ENCODE measurements at regions not wholly inside any gene's neighbourhood (a gene's known extent, or its start where the extent isn't known, plus 50 kb on each side); places are given as distances from the start of the nearest gene placed in this dataset.

GRCh38 chr17:15884731-15885130 is 60.2 kb upstream of the ADORA2B start:
- Histone ChIP-seq H3K4me3 (ENCODE audit: insufficient read depth, low read length, poor library complexity, severe bottlenecking) (no peak overlapping the region), H3K27me3 (ENCODE audit: low read length) (no peaks in the 10 kb centered on the region), H3K27ac (ENCODE audit: low read depth, low read length) (no peak overlapping the region), H3K36me3 (ENCODE audit: low read length) (no peaks in the 10 kb centered on the region), H3K9me3 (ENCODE audit: insufficient read depth, low read length) (no peaks in the 10 kb centered on the region), H3K79me2 (ENCODE audit: insufficient read depth, low read length) (no peaks in the 10 kb centered on the region), H3K4me2 (ENCODE audit: low read depth, low read length, poor library complexity, severe bottlenecking) (no peak overlapping the region), H4K20me1 (ENCODE audit: low read depth, low read length) (no peaks in the 10 kb centered on the region), H3F3A (ENCODE audit: insufficient read depth) (no peaks in the 10 kb centered on the region), H2AFZ (ENCODE audit: low read depth, low read length, severe bottlenecking) (no peak overlapping the region), H3K9me2 (replicated peaks; ENCODE audit: insufficient read depth, low read length) (no peaks in the 10 kb centered on the region), H3K9ac (ENCODE audit: low read length) (no peak overlapping the region)
- no peak for TF ChIP-seq EZH2phosphoT487 (conservative IDR thresholded peaks at IDR 0.05; ENCODE audit: low read length)
- TF ChIP-seq CTCF (IDR thresholded peaks at IDR 0.05; ENCODE audit: insufficient read depth, low read length, poor library complexity, severe bottlenecking) = no peak

- Histone ChIP-seq H3K36me3 (ENCODE audit: low read length) (no peaks in the 10 kb centered on the region), H3F3A (ENCODE audit: insufficient read depth) (no peaks in the 10 kb centered on the region), H3K9me2 (replicated peaks; ENCODE audit: insufficient read depth, low read length) (no peaks in the 10 kb centered on the region), H3K79me2 (ENCODE audit: insufficient read depth, low read length) (no peaks in the 10 kb centered on the region), H3K9ac (ENCODE audit: low read length) (no peak overlapping the region), H3K9me3 (ENCODE audit: insufficient read depth, low read length) (no peaks in the 10 kb centered on the region), H3K27ac (ENCODE audit: low read depth, low read length) (no peak overlapping the region), H2AFZ (ENCODE audit: low read depth, low read length, severe bottlenecking) (no peak overlapping the region), H4K20me1 (ENCODE audit: low read depth, low read length) (no peaks in the 10 kb centered on the region), H3K4me3 (ENCODE audit: insufficient read depth, low read length, poor library complexity, severe bottlenecking) (no peak overlapping the region), H3K4me2 (ENCODE audit: low read depth, low read length, poor library complexity, severe bottlenecking) (no peak overlapping the region), H3K27me3 (ENCODE audit: low read length) (no peaks in the 10 kb centered on the region)
- TF ChIP-seq EZH2phosphoT487 (conservative IDR thresholded peaks at IDR 0.05; ENCODE audit: low read length) (no peak), CTCF (IDR thresholded peaks at IDR 0.05; ENCODE audit: insufficient read depth, low read length, poor library complexity, severe bottlenecking) (no peak)
These were observed 59.2 kb upstream of the ADORA2B start for GRCh38 chr17:15885770-15886169.

GRCh38 chr17:15886221-15886620 is 58.7 kb upstream of the ADORA2B start:
- Histone ChIP-seq H3K4me3 (ENCODE audit: insufficient read depth, low read length, poor library complexity, severe bottlenecking) (no peak overlapping the region), H3K27ac (ENCODE audit: low read depth, low read length) (no peak overlapping the region), H3F3A (ENCODE audit: insufficient read depth) (no peaks in the 10 kb centered on the region), H3K36me3 (ENCODE audit: low read length) (no peaks in the 10 kb centered on the region), H3K4me2 (ENCODE audit: low read depth, low read length, poor library complexity, severe bottlenecking) (no peak overlapping the region), H3K9ac (ENCODE audit: low read length) (no peak overlapping the region), H4K20me1 (ENCODE audit: low read depth, low read length) (no peaks in the 10 kb centered on the region), H3K9me3 (ENCODE audit: insufficient read depth, low read length) (no peaks in the 10 kb centered on the region), H3K9me2 (replicated peaks; ENCODE audit: insufficient read depth, low read length) (no peaks in the 10 kb centered on the region), H3K27me3 (ENCODE audit: low read length) (no peaks in the 10 kb centered on the region), H2AFZ (ENCODE audit: low read depth, low read length, severe bottlenecking) (no peak overlapping the region), H3K79me2 (ENCODE audit: insufficient read depth, low read length) (no peaks in the 10 kb centered on the region)
- TF ChIP-seq EZH2phosphoT487 (conservative IDR thresholded peaks at IDR 0.05; ENCODE audit: low read length) (no peak), CTCF (IDR thresholded peaks at IDR 0.05; ENCODE audit: insufficient read depth, low read length, poor library complexity, severe bottlenecking) (no peak)
